ENCODE measurements at regions not wholly inside any gene's neighbourhood (a gene's known extent, or its start where the extent isn't known, plus 50 kb on each side); places are given as distances from the start of the nearest gene placed in this dataset.

- TF ChIP-seq EZH2 (IDR thresholded peaks at IDR 0.05; ENCODE audit: borderline replicate concordance) (no peak), CTCF (IDR thresholded peaks at IDR 0.05; ENCODE audit: poor library complexity) (no peak)
Measured at GRCh38 chr2:120983344-120983743, 247.7 kb downstream of the GLI2 start.
